ENCODE measurements at regions not wholly inside any gene's neighbourhood (a gene's known extent, or its start where the extent isn't known, plus 50 kb on each side); places are given as distances from the start of the nearest gene placed in this dataset.

- TF ChIP-seq CTCF (IDR thresholded peaks at IDR 0.05) (no peak), POLR2A (IDR thresholded peaks at IDR 0.05) (no peak), POLR2AphosphoS5 (IDR thresholded peaks at IDR 0.05) (no peak), EP300 (IDR thresholded peaks at IDR 0.05) (no peak)
These were observed 56.6 kb upstream of the KIRREL3 start for GRCh38 chr11:127057126-127057525.

Measured in suprapubic skin (tissue), 4 donors.